ENCODE measurements at regions not wholly inside any gene's neighbourhood (a gene's known extent, or its start where the extent isn't known, plus 50 kb on each side); places are given as distances from the start of the nearest gene placed in this dataset.

DNA sequence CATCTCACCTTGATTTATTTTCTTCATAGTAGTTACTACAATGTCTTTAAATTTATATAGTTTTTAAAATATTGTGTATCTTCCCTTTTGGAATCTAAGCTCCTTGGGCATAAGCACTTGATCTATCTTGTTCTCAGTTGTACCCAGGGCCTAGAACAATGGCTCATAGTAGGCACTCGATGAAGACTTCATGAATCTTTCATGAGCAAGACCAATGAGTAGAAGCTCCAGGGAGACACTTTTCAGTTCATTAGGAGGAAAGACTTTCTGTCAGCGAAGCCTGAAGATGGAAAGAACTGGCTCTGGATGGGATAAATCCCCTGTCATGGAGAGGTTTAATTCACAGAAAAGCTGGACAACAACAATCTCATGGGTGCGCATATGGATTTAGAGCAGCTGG lies 140.2 kb upstream of the CRY1 start:
- no peak overlapping the region for H3K9ac ChIP-seq (replicated peaks; ENCODE audit: extremely low read depth, insufficient read depth, low read length)
- FAIRE-seq (no peak), DNase-seq (ENCODE audit: low read depth, low spot score) (no peak)
- H3K27me3 ChIP-seq (ENCODE audit: control insufficient read depth in 2 of 2, insufficient read depth in 2 of 2, low read length in 2 of 2) = no peaks in the 10 kb centered on the region
- H3K36me3 ChIP-seq (ENCODE audit: control insufficient read depth in 2 of 2, extremely low read depth in 1 of 2, insufficient read depth in 2 of 2, low read length in 2 of 2) = no peaks in the 10 kb centered on the region
- BruUV-seq (replicated peaks) = no TSS peak
- no peaks in the 10 kb centered on the region for H4K20me1 ChIP-seq (replicated peaks; ENCODE audit: control insufficient read depth, extremely low read depth, insufficient read depth, low read length)
- no peaks in the 10 kb centered on the region for H3K79me2 ChIP-seq (ENCODE audit: control insufficient read depth, insufficient read depth, low read length)
- POLR2A ChIA-PET = no interaction called here
- CTCF ChIA-PET = no interaction called here
- no peak for TF ChIP-seq POLR2A (IDR thresholded peaks at IDR 0.05; ENCODE audit: low read depth, low read length)
- TF ChIP-seq, protein P1, sequence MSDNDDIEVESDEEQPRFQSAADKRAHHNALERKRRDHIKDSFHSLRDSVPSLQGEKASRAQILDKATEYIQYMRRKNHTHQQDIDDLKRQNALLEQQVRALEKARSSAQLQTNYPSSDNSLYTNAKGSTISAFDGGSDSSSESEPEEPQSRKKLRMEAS (IDR thresholded peaks at IDR 0.05; ENCODE audit: insufficient read depth, insufficient read length) = no peak
- no peak overlapping the region for H3K4me2 ChIP-seq (ENCODE audit: insufficient read depth, low read length)
- H3K4me3 ChIP-seq (replicated peaks in 1 of 3; ENCODE audit: insufficient read depth in 1 of 3, low read depth in 1 of 3, low read length in 3 of 3) = no peak overlapping the region
- intact Hi-C loops (cut with micrococcal nuclease) (no loop called here), dilution Hi-C loops (cut with MboI; ENCODE audit: extremely low pct_ligation_motif_present, low sequenced_read_pairs) (no loop called here)
- no peaks in the 10 kb centered on the region for H3K9me1 ChIP-seq (replicated peaks; ENCODE audit: control insufficient read depth, extremely low read depth, insufficient read depth, low read length)
- H3K27ac ChIP-seq (ENCODE audit: insufficient read depth, low read depth, low read length) = no peak overlapping the region
- no peak overlapping the region for H2AFZ ChIP-seq (ENCODE audit: low read depth, low read length)
- peaks cover 12% of the 10 kb centered on the region for H3K4me1 ChIP-seq (ENCODE audit: control insufficient read depth, extremely low read depth, insufficient read depth, low read length)
- no peaks in the 10 kb centered on the region for H3K9me3 ChIP-seq (replicated peaks; ENCODE audit: control insufficient read depth, insufficient read depth, low read length)

DNA sequence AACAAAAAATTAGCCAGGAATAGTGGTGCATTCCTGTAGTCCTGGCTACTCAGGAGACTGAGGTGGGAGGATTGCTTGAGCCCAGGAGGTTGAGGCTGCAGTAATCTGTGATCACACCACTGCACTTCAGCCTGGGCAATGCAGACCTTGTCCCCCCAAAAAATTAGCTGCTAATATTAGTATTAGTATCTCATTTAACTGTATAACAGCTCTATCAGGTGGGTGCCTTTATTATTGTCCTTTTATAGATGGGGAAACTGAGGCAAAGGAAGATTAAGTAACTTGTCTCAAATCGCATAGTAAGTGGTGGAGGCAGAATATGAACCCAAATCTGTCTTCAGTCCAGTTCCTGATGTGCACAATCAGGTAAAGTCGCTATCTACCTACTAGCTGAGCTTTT lies 142.3 kb upstream of the CRY1 start:
- Histone ChIP-seq H3K27ac (ENCODE audit: insufficient read depth, low read depth, low read length) (no peak overlapping the region), H3K4me2 (ENCODE audit: insufficient read depth, low read length) (no peak overlapping the region), H3K36me3 (ENCODE audit: control insufficient read depth in 2 of 2, extremely low read depth in 1 of 2, insufficient read depth in 2 of 2, low read length in 2 of 2) (no peaks in the 10 kb centered on the region), H3K9ac (replicated peaks; ENCODE audit: extremely low read depth, insufficient read depth, low read length) (no peak overlapping the region), H3K9me1 (replicated peaks; ENCODE audit: control insufficient read depth, extremely low read depth, insufficient read depth, low read length) (no peaks in the 10 kb centered on the region), H3K4me3 (replicated peaks in 1 of 3; ENCODE audit: insufficient read depth in 1 of 3, low read depth in 1 of 3, low read length in 3 of 3) (no peak overlapping the region), H4K20me1 (replicated peaks; ENCODE audit: control insufficient read depth, extremely low read depth, insufficient read depth, low read length) (no peaks in the 10 kb centered on the region), H2AFZ (ENCODE audit: low read depth, low read length) (no peak overlapping the region), H3K4me1 (ENCODE audit: control insufficient read depth, extremely low read depth, insufficient read depth, low read length) (peaks cover 12% of the 10 kb centered on the region), H3K79me2 (ENCODE audit: control insufficient read depth, insufficient read depth, low read length) (no peaks in the 10 kb centered on the region), H3K27me3 (ENCODE audit: control insufficient read depth in 2 of 2, insufficient read depth in 2 of 2, low read length in 2 of 2) (peaks cover under 1 to 3% of the 10 kb centered on the region in 2 experiments), H3K9me3 (replicated peaks; ENCODE audit: control insufficient read depth, insufficient read depth, low read length) (no peaks in the 10 kb centered on the region)
- CTCF ChIA-PET = no interaction called here
- DNase-seq (ENCODE audit: low read depth, low spot score) (no peak), FAIRE-seq (no peak)
- no TSS peak for BruUV-seq (replicated peaks)
- POLR2A ChIA-PET = no interaction called here
- dilution Hi-C loops (cut with MboI; ENCODE audit: extremely low pct_ligation_motif_present, low sequenced_read_pairs) = no loop called here
- intact Hi-C loops (cut with micrococcal nuclease) = no loop called here
- TF ChIP-seq, protein P1 (IDR thresholded peaks at IDR 0.05; ENCODE audit: insufficient read depth, insufficient read length) = no peak
- TF ChIP-seq POLR2A (IDR thresholded peaks at IDR 0.05; ENCODE audit: low read depth, low read length) (no peak), EZH2 (IDR thresholded peaks at IDR 0.05; ENCODE audit: borderline replicate concordance, low read depth, low read length, severe bottlenecking) (no peak), FOS (IDR thresholded peaks at IDR 0.05; ENCODE audit: borderline replicate concordance, insufficient read depth, low read length) (no peak), GATA2 (IDR thresholded peaks at IDR 0.05; ENCODE audit: insufficient read depth, insufficient read length, low read depth, low read length) (no peak), MYC (IDR thresholded peaks at IDR 0.05; ENCODE audit: low read depth, low read length) (no peak), POLR2AphosphoS5 (IDR thresholded peaks at IDR 0.05; ENCODE audit: insufficient read depth, low read depth, low read length) (no peak), JUN (IDR thresholded peaks at IDR 0.05; ENCODE audit: borderline replicate concordance, insufficient read depth, insufficient read length, low read depth) (no peak)
- TF ChIP-seq, protein P2, sequence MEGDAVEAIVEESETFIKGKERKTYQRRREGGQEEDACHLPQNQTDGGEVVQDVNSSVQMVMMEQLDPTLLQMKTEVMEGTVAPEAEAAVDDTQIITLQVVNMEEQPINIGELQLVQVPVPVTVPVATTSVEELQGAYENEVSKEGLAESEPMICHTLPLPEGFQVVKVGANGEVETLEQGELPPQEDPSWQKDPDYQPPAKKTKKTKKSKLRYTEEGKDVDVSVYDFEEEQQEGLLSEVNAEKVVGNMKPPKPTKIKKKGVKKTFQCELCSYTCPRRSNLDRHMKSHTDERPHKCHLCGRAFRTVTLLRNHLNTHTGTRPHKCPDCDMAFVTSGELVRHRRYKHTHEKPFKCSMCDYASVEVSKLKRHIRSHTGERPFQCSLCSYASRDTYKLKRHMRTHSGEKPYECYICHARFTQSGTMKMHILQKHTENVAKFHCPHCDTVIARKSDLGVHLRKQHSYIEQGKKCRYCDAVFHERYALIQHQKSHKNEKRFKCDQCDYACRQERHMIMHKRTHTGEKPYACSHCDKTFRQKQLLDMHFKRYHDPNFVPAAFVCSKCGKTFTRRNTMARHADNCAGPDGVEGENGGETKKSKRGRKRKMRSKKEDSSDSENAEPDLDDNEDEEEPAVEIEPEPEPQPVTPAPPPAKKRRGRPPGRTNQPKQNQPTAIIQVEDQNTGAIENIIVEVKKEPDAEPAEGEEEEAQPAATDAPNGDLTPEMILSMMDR (IDR thresholded peaks at IDR 0.05; ENCODE audit: extremely low read depth in 1 of 2, insufficient read depth in 1 of 2, low read depth in 1 of 2, low read length in 2 of 2) = no peak
